Esophagus muscularis mucosa (tissue), 4 donors: ENCODE measurements at regions not wholly inside any gene's neighbourhood (a gene's known extent, or its start where the extent isn't known, plus 50 kb on each side); places are given as distances from the start of the nearest gene placed in this dataset.
"Not testable (repeated sequence)": the region's sequence is repeated elsewhere in the genome, so short reads cannot be mapped to it uniquely, and the experiment has no call there.

ENCODE experiments used
- DNase-seq: peaks from one replicate; pipeline ENCODE4 v3.0.0-alpha.2; 2017; ENCODE audit errors: extremely low spot score
- H3K27ac ChIP-seq, 4 donors: fragments of 200-600 bp; sonication (generic); replicated peaks in 1 of 4; 1 replicate in 3 of 4; 2 replicates in 1 of 4; pipeline ENCODE4 v1.5.1; 2016 to 2019; ENCODE audit warnings: mild to moderate bottlenecking in 1 of 4
- H3K27me3 ChIP-seq, 4 donors: fragments of 200-600 bp; sonication (generic); one replicate each; pipeline versions ENCODE4 v1.5.1 to v1.6.0; 2016 to 2019
- H3K36me3 ChIP-seq, 4 donors: fragments of 200-600 bp; sonication (generic); one replicate each; pipeline ENCODE4 v1.5.1; 2016 to 2019
- H3K4me1 ChIP-seq, 4 donors: fragments of 200-600 bp; sonication (generic); one replicate each; pipeline ENCODE4 v1.5.1; 2016 to 2019
- H3K4me3 ChIP-seq, 4 donors: fragments of 200-600 bp; sonication (generic); 1 replicate in 2 of 4; 2 replicates in 2 of 4; pipeline ENCODE4 v1.5.1; 2016 to 2019; ENCODE audit warnings: mild to moderate bottlenecking in 4 of 4, moderate library complexity in 1 of 4
- H3K9me3 ChIP-seq, 4 donors: fragments of 200-600 bp; sonication (generic); 1 replicate in 3 of 4; 2 replicates in 1 of 4; pipeline ENCODE4 v1.5.1; 2016 to 2019
- CTCF ChIP-seq, 3 experiments: fragments of 200-600 bp in 2 of 3; fragments of 450-650 bp in 1 of 3; sonication (generic) in 2 of 3; IDR thresholded peaks; one replicate each; pipeline ENCODE4 v1.5.1; 2017 to 2019; ENCODE audit warnings: antibody characterized with exemption in 3 of 3, mild to moderate bottlenecking in 2 of 3, moderate library complexity in 1 of 3
- EP300 ChIP-seq: sonication (generic); formaldehyde crosslinking; IDR thresholded peaks from one replicate; pipeline ENCODE4 v1.6.1; 2017; ENCODE audit warnings: antibody characterized with exemption
- POLR2A ChIP-seq: fragments of 450-650 bp; IDR thresholded peaks from one replicate; pipeline ENCODE4 v1.6.1; 2017; ENCODE audit warnings: antibody characterized with exemption, moderate library complexity, mild to moderate bottlenecking, low read depth
- POLR2AphosphoS5 ChIP-seq, 2 donors: sonication (generic); formaldehyde crosslinking; IDR thresholded peaks; one replicate each; pipeline ENCODE4 v1.6.1; 2017; ENCODE audit warnings: antibody characterized with exemption in 2 of 2
- WGBS: methylation state at CpG from one replicate; pipeline ENCODE4 v1.1.5; 2018; 5-methylcytosine and 5-hydroxymethylcytosine counted together
- intact Hi-C: fragments of 100-400 bp; cut with DNase I; formaldehyde crosslinking; loops from one replicate; pipeline ENCODE4 v1.15.1; 2023

- Histone ChIP-seq H3K9me3 (no peaks in the 10 kb centered on the region), H3K36me3 (no peaks in the 10 kb centered on the region), H3K27me3 (no peaks in the 10 kb centered on the region), H3K27ac (no peak overlapping the region), H3K4me3 (no peak overlapping the region), H3K4me1 (peaks cover 16 to 29% (median 19%) of the 10 kb centered on the region in 4 donors)
- no peak for DNase-seq
- TF ChIP-seq EP300 (no peak), CTCF (IDR thresholded peaks at IDR 0.05) (no peak), POLR2AphosphoS5 (IDR thresholded peaks at IDR 0.05) (no peak), POLR2A (no peak)
- intact Hi-C loops: no loop called here
- 73% methylated on average over 7 of the region's 7 CpGs for WGBS
Measured at GRCh38 chr3:8438507-8439079, 63.0 kb upstream of the LMCD1 start.

GRCh38 chr3:8440142-8440541 is 61.5 kb upstream of the LMCD1 start:
- H3K27ac ChIP-seq, intact Hi-C loops, H3K9me3 ChIP-seq, DNase-seq, H3K36me3 ChIP-seq, H3K27me3 ChIP-seq, H3K4me3 ChIP-seq: not testable (repeated sequence)
- 96% methylated on average over 5 of the region's 30 CpGs for WGBS
- peaks cover 31 to 45% (median 32%) of the 10 kb centered on the region in 4 donors for H3K4me1 ChIP-seq

GRCh38 chr3:8441969-8442559 is 59.6 kb upstream of the LMCD1 start:
- TF ChIP-seq CTCF (IDR thresholded peaks at IDR 0.05): peak; percentile 72 to 86 (median 82)
- peak; percentile 13 to 26 for TF ChIP-seq POLR2AphosphoS5 (IDR thresholded peaks at IDR 0.05)
- TF ChIP-seq EP300: no peak
- TF ChIP-seq POLR2A: no peak
- DNase-seq: no peak
- Histone ChIP-seq H3K27ac (peak overlapping the region in 3 of 4 donors; percentile 8 to 80 (median 72)), H3K4me1 (peaks cover 33 to 46% (median 38%) of the 10 kb centered on the region in 4 donors), H3K36me3 (no peaks in the 10 kb centered on the region), H3K4me3 (no peak overlapping the region), H3K27me3 (no peaks in the 10 kb centered on the region), H3K9me3 (no peaks in the 10 kb centered on the region)
- intact Hi-C loops: loop anchor here (2.0 kb wide), 1 partner anchor 181 kb away; no protein-coding TSS in a partner anchor
- 34% methylated on average over 7 of the region's 8 CpGs for WGBS

- intact Hi-C loops: loop anchor here (2.0 kb wide), 1 partner anchor 180 kb away; no protein-coding TSS in a partner anchor
- peaks cover 33 to 44% (median 38%) of the 10 kb centered on the region in 4 donors for H3K4me1 ChIP-seq
- no peak overlapping the region for H3K4me3 ChIP-seq
- H3K9me3 ChIP-seq: no peaks in the 10 kb centered on the region
- H3K36me3 ChIP-seq: no peaks in the 10 kb centered on the region
- TF ChIP-seq EP300: no peak
- TF ChIP-seq CTCF (IDR thresholded peaks at IDR 0.05): no peak
- no peak for TF ChIP-seq POLR2A
- TF ChIP-seq POLR2AphosphoS5 (IDR thresholded peaks at IDR 0.05): no peak
- DNase-seq: no peak
- H3K27me3 ChIP-seq: no peaks in the 10 kb centered on the region
- peak overlapping the region; percentile 71 to 82 (median 76) for H3K27ac ChIP-seq
- WGBS: 61% methylated on average over 4 of the region's 4 CpGs
Measured at GRCh38 chr3:8442993-8443650, 58.5 kb upstream of the LMCD1 start.
